RWPE1 (cell line): ENCODE measurements at regions not wholly inside any gene's neighbourhood (a gene's known extent, or its start where the extent isn't known, plus 50 kb on each side); places are given as distances from the start of the nearest gene placed in this dataset.

ENCODE experiments used
- CTCF ChIA-PET: fragments of 350-600 bp; sonication (Branson Sonifier 250); formaldehyde crosslinking; extraction: SDS; loops from one replicate; lab custom pipeline; 2021; lab: Yijun Ruan, JAX
- POLR2A ChIA-PET: fragments of 400-600 bp; formaldehyde crosslinking; extraction: SDS; loops from one replicate; lab custom pipeline; 2020; ENCODE audit warnings: antibody characterized with exemption; ENCODE audit not compliant: low non-redundant PET; lab: Yijun Ruan, JAX
- DNase-seq: peaks from one replicate; pipeline ENCODE4 v3.0.0; 2012; ENCODE audit warnings: low spot score
- H3K27ac ChIP-seq: fragments of 450-650 bp; 2 replicates; pipeline ENCODE4 v1.5.1; 2017
- CTCF ChIP-seq: fragments of 450-650 bp; conservative IDR thresholded peaks from 2 replicates; pipeline ENCODE4 v1.5.1; 2017; ENCODE audit warnings: low read depth, mild to moderate bottlenecking

DNA sequence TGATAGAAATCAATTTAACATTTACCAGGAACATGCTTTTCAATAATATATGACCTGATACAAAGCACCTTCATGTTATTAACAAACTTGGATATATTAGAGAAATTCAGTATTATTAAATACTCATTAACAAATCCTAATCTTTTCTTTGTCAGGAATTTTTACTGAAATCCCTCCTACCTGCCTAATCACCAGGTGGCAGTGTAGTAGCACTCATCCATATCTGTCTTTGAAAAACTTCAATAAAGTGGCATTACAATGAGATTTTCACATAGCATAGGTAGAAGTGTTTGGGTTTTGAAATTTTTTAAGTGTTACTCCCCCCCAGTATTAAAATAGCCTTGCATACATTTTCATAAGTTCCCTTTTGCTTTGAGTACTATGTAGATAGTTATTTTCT lies 1246.6 kb upstream of the LRRN3 start:
- POLR2A ChIA-PET: no interaction called here

DNA sequence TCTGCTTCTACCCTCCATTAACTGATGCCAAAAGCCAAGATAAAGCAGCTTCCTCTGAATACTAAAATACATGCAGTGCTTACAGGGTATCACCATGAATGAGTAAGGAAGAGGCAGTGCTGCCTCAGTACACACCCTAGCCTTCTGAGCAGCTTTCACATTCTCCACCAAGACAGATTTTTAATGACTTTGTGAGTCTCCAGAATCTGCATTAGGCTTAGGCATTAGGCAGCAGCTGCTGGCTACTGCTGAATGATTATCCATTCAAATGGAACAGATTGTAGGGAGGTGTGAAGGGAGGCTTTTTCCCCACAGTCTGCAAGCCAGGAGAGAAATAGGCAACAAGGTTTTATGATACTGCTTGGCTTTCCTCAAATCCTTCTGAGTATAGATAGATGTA lies 1226.7 kb upstream of the LRRN3 start:
- CTCF ChIA-PET: no interaction called here
- no peak for TF ChIP-seq CTCF
- H3K27ac ChIP-seq: no peak overlapping the region
- POLR2A ChIA-PET: no interaction called here
- no peak for DNase-seq

More for the DNA sequence above, 1246.6 kb upstream of the LRRN3 start:
- no peak overlapping the region for H3K27ac ChIP-seq
- peak; percentile 13 for DNase-seq
- CTCF ChIA-PET: interaction anchor here (0.6 kb wide), 2 partner anchors 598 to 877 kb away, joined by 3 to 5 read pairs; no protein-coding TSS in a partner anchor
- peak; percentile 52 for TF ChIP-seq CTCF

- TF ChIP-seq CTCF: no peak
- no peak for DNase-seq
- H3K27ac ChIP-seq: no peak overlapping the region
- ChIA-PET POLR2A (no interaction called here), CTCF (no interaction called here)
Observed at GRCh38 chr7:109868215-109868860, 1222.6 kb upstream of the LRRN3 start.

GRCh38 chr7:109873296-109873695 lies 1217.6 kb upstream of the LRRN3 start:
- no peak for TF ChIP-seq CTCF
- ChIA-PET CTCF (interaction anchor here (0.6 kb wide), 1 partner anchor 7 kb away, joined by 3 read pairs; no protein-coding TSS in a partner anchor), POLR2A (no interaction called here)
- H3K27ac ChIP-seq: no peak overlapping the region
- DNase-seq: no peak

- ChIA-PET CTCF (no interaction called here), POLR2A (no interaction called here)
- DNase-seq: no peak
- H3K27ac ChIP-seq: no peak overlapping the region
- TF ChIP-seq CTCF: no peak
Observed at GRCh38 chr7:109879287-109879828, 1211.6 kb upstream of the LRRN3 start.

- CTCF ChIA-PET: no interaction called here
- no peak for DNase-seq
- no peak overlapping the region for H3K27ac ChIP-seq
- no peak for TF ChIP-seq CTCF
- POLR2A ChIA-PET: no interaction called here
Observed at GRCh38 chr7:109890622-109891021, 1200.3 kb upstream of the LRRN3 start.
